Body of pancreas (tissue), 4 donors: ENCODE measurements at regions not wholly inside any gene's neighbourhood (a gene's known extent, or its start where the extent isn't known, plus 50 kb on each side); places are given as distances from the start of the nearest gene placed in this dataset.

ENCODE experiments used
- ATAC-seq: fragments of 150-250 bp; one replicate; pipeline ENCODE4 v1.9.1; 2016
- DNase-seq, 4 donors: peaks; one replicate each; pipeline ENCODE4 v3.0.0-alpha.2; 2019
- H3K27ac ChIP-seq, 4 donors: fragments of 200-600 bp; sonication (generic); 1 replicate in 3 of 4; 2 replicates in 1 of 4; pipeline versions ENCODE4 v1.5.1 to v1.6.1; 2016 to 2019; ENCODE audit warnings: mild to moderate bottlenecking in 1 of 4, mixed read lengths in 1 of 4, moderate library complexity in 1 of 4
- H3K27me3 ChIP-seq, 2 donors: fragments of 200-600 bp; sonication (generic); one replicate each; pipeline ENCODE4 v1.6.0; 2016; ENCODE audit warnings: mild to moderate bottlenecking in 1 of 2
- H3K36me3 ChIP-seq, 2 donors: fragments of 200-600 bp; sonication (generic); replicated peaks in 1 of 2; 2 replicates each; pipeline ENCODE4 v1.5.1; 2016; ENCODE audit warnings: low read depth in 2 of 2; ENCODE audit not compliant: insufficient read depth in 1 of 2
- H3K4me1 ChIP-seq: fragments of 200-600 bp; sonication (generic); one replicate; pipeline ENCODE4 v1.6.0; 2016
- H3K4me3 ChIP-seq, 2 donors: fragments of 200-600 bp; sonication (generic); 1 replicate in 1 of 2; 2 replicates in 1 of 2; pipeline ENCODE4 v1.5.1; 2016 to 2019
- H3K9me3 ChIP-seq, 3 donors: fragments of 200-600 bp; sonication (generic); 1 replicate in 2 of 3; 2 replicates in 1 of 3; pipeline ENCODE4 v1.5.1; 2016
- POLR2A ChIP-seq, 3 donors: fragments of 450-650 bp; IDR thresholded peaks; one replicate each; pipeline ENCODE4 v1.6.1; 2016; ENCODE audit warnings: antibody characterized with exemption in 3 of 3, mild to moderate bottlenecking in 2 of 3
- WGBS, 2 donors: methylation state at CpG; one replicate each; pipeline ENCODE4 v1.1.5; 2017; 5-methylcytosine and 5-hydroxymethylcytosine counted together
- intact Hi-C: fragments of 100-400 bp; cut with DNase I; formaldehyde crosslinking; loops from one replicate; pipeline ENCODE4 v1.15.1; 2023
- TF ChIP-seq, protein P1 (sequence below), 7 experiments: fragments of 450-650 bp in 4 of 7; fragments of 200-600 bp in 3 of 7; sonication (generic) in 3 of 7; IDR thresholded peaks; one replicate each; pipeline ENCODE4 v1.5.1; 2016 to 2019; ENCODE audit warnings: antibody characterized with exemption in 7 of 7

DNA sequence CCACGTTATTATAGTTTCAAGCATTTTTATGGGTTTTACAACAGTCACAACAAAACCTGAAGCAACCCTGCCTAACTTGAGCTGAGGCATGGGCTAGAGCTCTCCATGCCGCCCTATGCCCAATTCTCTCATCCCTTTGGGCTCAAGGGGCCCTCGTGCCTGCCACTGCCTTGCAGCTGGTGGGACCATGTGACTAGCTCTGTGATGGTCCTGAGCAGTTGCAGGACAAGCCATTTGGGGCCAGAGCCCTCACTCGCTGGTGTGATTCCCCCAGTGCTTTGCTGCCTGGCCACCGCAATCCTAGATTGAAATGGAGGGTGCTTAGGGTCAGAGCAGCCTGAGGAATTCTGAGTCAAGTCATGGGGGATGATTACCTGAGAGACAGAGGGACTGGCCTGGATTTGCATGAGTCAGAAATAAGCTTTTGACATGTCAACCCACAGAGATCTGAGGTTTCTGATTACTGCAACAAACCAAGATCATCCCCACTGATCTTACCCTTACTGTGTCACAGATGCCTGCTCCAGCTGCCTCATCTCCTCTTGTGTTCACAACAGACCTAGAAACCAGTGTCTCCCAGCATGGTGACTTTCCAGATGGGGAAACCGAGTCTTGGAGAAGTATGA, 323.7 kb downstream of the BRD1 start:
- intact Hi-C loops = no loop called here
- 66 to 68% methylated on average over 6 of the region's 6 CpGs for WGBS, 2 donors
- Histone ChIP-seq H3K9me3 (no peaks in the 10 kb centered on the region), H3K27ac (no peak overlapping the region), H3K4me1 (no peaks in the 10 kb centered on the region), H3K36me3 (no peaks in the 10 kb centered on the region), H3K4me3 (no peak overlapping the region), H3K27me3 (no peaks in the 10 kb centered on the region)
- ATAC-seq (no peak), DNase-seq (no peak)
- no peak for TF ChIP-seq POLR2A (IDR thresholded peaks at IDR 0.05)
- TF ChIP-seq, protein P1, sequence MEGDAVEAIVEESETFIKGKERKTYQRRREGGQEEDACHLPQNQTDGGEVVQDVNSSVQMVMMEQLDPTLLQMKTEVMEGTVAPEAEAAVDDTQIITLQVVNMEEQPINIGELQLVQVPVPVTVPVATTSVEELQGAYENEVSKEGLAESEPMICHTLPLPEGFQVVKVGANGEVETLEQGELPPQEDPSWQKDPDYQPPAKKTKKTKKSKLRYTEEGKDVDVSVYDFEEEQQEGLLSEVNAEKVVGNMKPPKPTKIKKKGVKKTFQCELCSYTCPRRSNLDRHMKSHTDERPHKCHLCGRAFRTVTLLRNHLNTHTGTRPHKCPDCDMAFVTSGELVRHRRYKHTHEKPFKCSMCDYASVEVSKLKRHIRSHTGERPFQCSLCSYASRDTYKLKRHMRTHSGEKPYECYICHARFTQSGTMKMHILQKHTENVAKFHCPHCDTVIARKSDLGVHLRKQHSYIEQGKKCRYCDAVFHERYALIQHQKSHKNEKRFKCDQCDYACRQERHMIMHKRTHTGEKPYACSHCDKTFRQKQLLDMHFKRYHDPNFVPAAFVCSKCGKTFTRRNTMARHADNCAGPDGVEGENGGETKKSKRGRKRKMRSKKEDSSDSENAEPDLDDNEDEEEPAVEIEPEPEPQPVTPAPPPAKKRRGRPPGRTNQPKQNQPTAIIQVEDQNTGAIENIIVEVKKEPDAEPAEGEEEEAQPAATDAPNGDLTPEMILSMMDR (IDR thresholded peaks at IDR 0.05) = no peak

DNA sequence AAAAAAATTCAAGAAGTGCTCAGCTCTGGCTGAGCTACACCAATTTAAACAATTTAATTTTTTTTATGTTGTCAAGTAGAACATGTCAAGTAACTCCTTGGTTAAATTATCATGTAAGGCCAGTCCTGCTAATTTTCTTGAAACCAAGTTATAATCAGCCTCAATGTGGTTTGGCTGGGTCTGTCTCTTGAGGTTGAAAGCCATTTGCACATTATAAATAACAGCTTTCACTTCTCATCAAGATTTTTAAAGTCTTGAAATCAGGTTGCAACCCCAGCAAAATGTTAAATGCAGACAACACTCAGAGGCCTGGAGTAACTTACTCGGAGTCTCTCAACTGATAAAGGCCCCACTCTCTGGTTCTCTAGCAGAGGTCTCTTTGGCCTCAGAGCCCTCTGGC, 324.4 kb downstream of the BRD1 start:
- no peak for DNase-seq
- H3K27ac ChIP-seq = no peak overlapping the region
- no peaks in the 10 kb centered on the region for H3K4me1 ChIP-seq
- no peaks in the 10 kb centered on the region for H3K36me3 ChIP-seq
- no peak for ATAC-seq
- no peaks in the 10 kb centered on the region for H3K9me3 ChIP-seq
- no peak for TF ChIP-seq POLR2A (IDR thresholded peaks at IDR 0.05)
- TF ChIP-seq, protein P1 (IDR thresholded peaks at IDR 0.05) = no peak
- H3K4me3 ChIP-seq = no peak overlapping the region
- intact Hi-C loops = no loop called here
- no peaks in the 10 kb centered on the region for H3K27me3 ChIP-seq
- 79 to 87% methylated on average over 1 of the region's 1 CpG for WGBS, 2 donors

DNA sequence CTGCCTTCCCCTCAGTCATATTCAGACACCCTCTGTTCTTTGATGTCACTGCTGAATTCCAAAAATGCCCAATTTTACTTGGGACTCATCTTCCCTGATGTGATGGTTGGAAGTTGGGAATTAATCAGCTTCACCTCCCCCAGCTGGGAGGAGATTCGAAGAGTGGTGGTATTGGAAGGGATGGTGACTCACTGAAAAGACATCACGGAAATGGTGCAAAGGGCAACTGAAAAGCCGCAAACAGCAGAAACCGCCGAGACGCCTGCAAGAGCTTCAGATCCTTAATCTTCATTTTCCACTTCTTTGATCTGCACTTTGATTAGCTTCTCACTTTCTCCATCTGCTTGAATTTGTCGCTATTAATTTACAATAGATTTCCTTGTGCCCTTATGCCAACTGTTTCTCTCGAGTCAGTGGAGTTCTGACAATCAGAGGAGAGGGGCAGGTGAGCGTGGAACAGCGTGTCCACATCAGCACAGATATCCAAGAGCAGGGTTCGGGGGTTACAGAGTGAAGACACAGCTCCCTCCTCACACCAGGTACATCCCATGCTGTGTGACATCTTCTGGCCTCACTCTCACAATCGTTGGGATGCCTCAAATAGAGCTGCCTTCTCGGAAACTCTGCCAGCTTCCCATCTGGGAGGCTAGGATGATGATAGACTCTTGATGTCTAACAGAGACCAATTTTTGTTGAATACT, 325.4 kb downstream of the BRD1 start:
- no peak for ATAC-seq
- Histone ChIP-seq H3K4me3 (no peak overlapping the region), H3K4me1 (no peaks in the 10 kb centered on the region), H3K27me3 (no peaks in the 10 kb centered on the region), H3K27ac (no peak overlapping the region), H3K36me3 (no peaks in the 10 kb centered on the region), H3K9me3 (no peaks in the 10 kb centered on the region)
- DNase-seq = no peak
- intact Hi-C loops = no loop called here
- TF ChIP-seq, protein P1 (IDR thresholded peaks at IDR 0.05) = no peak
- TF ChIP-seq POLR2A (IDR thresholded peaks at IDR 0.05) = no peak
- WGBS, 2 donors = 64 to 72% methylated on average over 13 of the region's 13 CpGs

DNA sequence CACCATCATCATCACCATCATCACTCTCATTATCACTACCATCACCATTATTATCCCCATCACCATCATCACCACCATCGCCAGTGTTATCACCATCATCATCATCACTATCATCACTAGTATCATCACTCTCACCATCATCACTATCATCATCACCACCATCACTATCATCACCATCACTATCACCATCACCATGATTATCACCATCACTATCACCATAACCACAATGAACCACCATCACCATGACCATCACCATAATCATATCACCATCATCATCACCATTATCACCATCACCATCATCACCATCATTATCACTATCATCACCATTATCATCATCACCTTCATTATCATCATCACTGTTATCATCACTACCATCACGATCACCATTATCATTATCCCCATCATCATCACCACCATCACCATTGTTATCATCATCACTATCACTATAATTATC, 326.7 kb downstream of the BRD1 start:
- no peak overlapping the region for H3K27ac ChIP-seq
- H3K27me3 ChIP-seq = no peaks in the 10 kb centered on the region
- H3K4me3 ChIP-seq = no peak overlapping the region
- WGBS, 2 donors = 80 to 87% methylated on average over 2 of the region's 2 CpGs
- intact Hi-C loops = no loop called here
- no peaks in the 10 kb centered on the region for H3K36me3 ChIP-seq
- ATAC-seq (no peak), DNase-seq (no peak)
- H3K4me1 ChIP-seq = no peaks in the 10 kb centered on the region
- no peak for TF ChIP-seq POLR2A (IDR thresholded peaks at IDR 0.05)
- TF ChIP-seq, protein P1 (IDR thresholded peaks at IDR 0.05) = no peak
- H3K9me3 ChIP-seq = no peaks in the 10 kb centered on the region

DNA sequence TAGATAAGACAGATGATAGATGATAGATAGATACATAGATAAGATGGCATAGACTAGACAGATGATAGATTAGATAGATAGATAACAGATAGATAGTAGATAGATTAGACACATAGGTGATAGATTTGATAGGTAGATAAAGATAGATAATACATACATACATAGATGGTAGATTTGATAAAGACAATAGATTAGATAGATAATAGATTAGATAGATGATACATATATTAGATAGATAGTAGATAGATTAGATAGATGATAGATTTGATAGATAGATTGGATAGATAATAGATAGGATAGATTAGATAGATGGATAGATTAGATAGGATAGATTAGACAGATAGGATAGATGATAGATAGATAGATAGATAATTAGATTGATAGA, 327.6 kb downstream of the BRD1 start:
- no peaks in the 10 kb centered on the region for H3K4me1 ChIP-seq
- H3K36me3 ChIP-seq = no peaks in the 10 kb centered on the region
- intact Hi-C loops = no loop called here
- no peak for TF ChIP-seq POLR2A (IDR thresholded peaks at IDR 0.05)
- TF ChIP-seq, protein P1 (IDR thresholded peaks at IDR 0.05) = no peak
- no peaks in the 10 kb centered on the region for H3K27me3 ChIP-seq
- H3K4me3 ChIP-seq = no peak overlapping the region
- DNase-seq (no peak), ATAC-seq (no peak)
- no peaks in the 10 kb centered on the region for H3K9me3 ChIP-seq
- H3K27ac ChIP-seq = no peak overlapping the region
